HG03575 (cell line): ENCODE measurements at regions not wholly inside any gene's neighbourhood (a gene's known extent, or its start where the extent isn't known, plus 50 kb on each side); places are given as distances from the start of the nearest gene placed in this dataset.
"Not testable (repeated sequence)": the region's sequence is repeated elsewhere in the genome, so short reads cannot be mapped to it uniquely, and the experiment has no call there.

ENCODE experiments used
- ATAC-seq: cut with Tn5 transposase; IDR thresholded peaks from one replicate; pipeline ENCODE4 v1.9.1; 2021; ENCODE audit not compliant: unreplicated experiment, insufficient number of reproducible peaks, low FRiP score; ENCODE audit errors: extremely low read depth

- ATAC-seq: no peak
These were observed 682.0 kb downstream of the IRS1 start for GRCh38 chr2:226117510-226118065.

GRCh38 chr2:226116346-226116745 lies 683.3 kb downstream of the IRS1 start:
- no peak for ATAC-seq

GRCh38 chr2:226115832-226116200 lies 683.8 kb downstream of the IRS1 start:
- no peak for ATAC-seq

GRCh38 chr2:226115102-226115831 lies 684.4 kb downstream of the IRS1 start:
- no peak for ATAC-seq

GRCh38 chr2:226114436-226114835 lies 685.2 kb downstream of the IRS1 start:
- no peak for ATAC-seq

- ATAC-seq: no peak
These were observed 699.6 kb downstream of the NYAP2 start for GRCh38 chr2:226098861-226099745.

GRCh38 chr2:226095058-226095457 lies 695.5 kb downstream of the NYAP2 start:
- ATAC-seq: no peak

- ATAC-seq: no peak
These were observed 693.9 kb downstream of the NYAP2 start for GRCh38 chr2:226093364-226093763.

- ATAC-seq: no peak
These were observed 688.8 kb downstream of the NYAP2 start for GRCh38 chr2:226088366-226088674.

- no peak for ATAC-seq
These were observed 688.2 kb downstream of the NYAP2 start for GRCh38 chr2:226087505-226088365.

GRCh38 chr2:226087051-226087450 lies 687.5 kb downstream of the NYAP2 start:
- ATAC-seq: no peak

- no peak for ATAC-seq
These were observed 686.7 kb downstream of the NYAP2 start for GRCh38 chr2:226086190-226086589.

- not testable (repeated sequence) for ATAC-seq
These were observed 685.9 kb downstream of the NYAP2 start for GRCh38 chr2:226085425-226085824.

GRCh38 chr2:226080334-226080733 lies 680.8 kb downstream of the NYAP2 start:
- no peak for ATAC-seq

- ATAC-seq: no peak
These were observed 680.2 kb downstream of the NYAP2 start for GRCh38 chr2:226079671-226080181.

- no peak for ATAC-seq
These were observed 679.7 kb downstream of the NYAP2 start for GRCh38 chr2:226079196-226079595.

- no peak for ATAC-seq
These were observed 679.2 kb downstream of the NYAP2 start for GRCh38 chr2:226078666-226079065.

- no peak for ATAC-seq
These were observed 678.3 kb downstream of the NYAP2 start for GRCh38 chr2:226077841-226078240.

- ATAC-seq: no peak
These were observed 677.5 kb downstream of the NYAP2 start for GRCh38 chr2:226077031-226077430.
